Neural progenitor cell (in vitro differentiated cells): ENCODE measurements at regions not wholly inside any gene's neighbourhood (a gene's known extent, or its start where the extent isn't known, plus 50 kb on each side); places are given as distances from the start of the nearest gene placed in this dataset.

Source experiments
- EZH2 ChIP-seq: fragments of 200-600 bp; sonication (generic); IDR thresholded peaks from 2 replicates; pipeline ENCODE4 v1.6.1; 2017; ENCODE audit warnings: antibody characterized with exemption, mild to moderate bottlenecking, moderate library complexity
- TF ChIP-seq, protein P1 (sequence below): fragments of 200-600 bp; sonication (generic); IDR thresholded peaks from 2 replicates; pipeline ENCODE4 v1.5.1; 2017; ENCODE audit warnings: antibody characterized with exemption, mild to moderate bottlenecking

DNA sequence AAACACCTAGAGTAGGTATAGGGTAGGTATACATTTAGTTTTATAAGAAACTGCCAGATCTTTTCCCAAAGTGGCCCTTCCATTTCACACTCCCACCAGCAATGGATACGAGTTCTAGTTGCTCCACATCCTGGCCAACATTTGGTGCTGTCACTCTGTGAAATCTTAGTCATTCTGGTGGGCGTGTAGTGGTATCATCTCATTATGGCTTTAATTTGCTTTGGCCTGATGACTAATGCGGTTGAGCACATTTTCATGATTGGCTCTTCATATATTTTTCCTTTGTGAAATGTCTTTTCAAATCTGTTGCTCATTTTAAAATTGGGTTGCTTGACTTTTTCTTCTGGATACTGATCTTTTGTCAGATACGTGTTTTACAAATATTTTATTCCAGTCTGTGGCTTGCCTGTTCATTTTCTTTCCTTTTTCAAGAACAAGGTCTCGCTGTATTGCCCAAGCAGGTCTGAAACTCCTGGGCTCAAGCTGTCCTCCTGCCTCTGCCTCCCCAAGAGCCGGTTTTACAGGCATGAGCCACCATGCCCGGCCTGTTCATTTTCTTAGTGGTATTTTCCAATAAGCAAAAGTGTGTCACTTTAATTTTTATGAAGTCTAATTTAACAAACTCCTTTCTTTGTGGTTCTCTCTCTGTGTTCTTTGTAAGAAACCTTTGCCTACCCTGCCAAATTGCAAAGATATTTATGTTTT, 192.4 kb downstream of the SEC14L1 start:
- no peak for TF ChIP-seq EZH2
- TF ChIP-seq, protein P1, sequence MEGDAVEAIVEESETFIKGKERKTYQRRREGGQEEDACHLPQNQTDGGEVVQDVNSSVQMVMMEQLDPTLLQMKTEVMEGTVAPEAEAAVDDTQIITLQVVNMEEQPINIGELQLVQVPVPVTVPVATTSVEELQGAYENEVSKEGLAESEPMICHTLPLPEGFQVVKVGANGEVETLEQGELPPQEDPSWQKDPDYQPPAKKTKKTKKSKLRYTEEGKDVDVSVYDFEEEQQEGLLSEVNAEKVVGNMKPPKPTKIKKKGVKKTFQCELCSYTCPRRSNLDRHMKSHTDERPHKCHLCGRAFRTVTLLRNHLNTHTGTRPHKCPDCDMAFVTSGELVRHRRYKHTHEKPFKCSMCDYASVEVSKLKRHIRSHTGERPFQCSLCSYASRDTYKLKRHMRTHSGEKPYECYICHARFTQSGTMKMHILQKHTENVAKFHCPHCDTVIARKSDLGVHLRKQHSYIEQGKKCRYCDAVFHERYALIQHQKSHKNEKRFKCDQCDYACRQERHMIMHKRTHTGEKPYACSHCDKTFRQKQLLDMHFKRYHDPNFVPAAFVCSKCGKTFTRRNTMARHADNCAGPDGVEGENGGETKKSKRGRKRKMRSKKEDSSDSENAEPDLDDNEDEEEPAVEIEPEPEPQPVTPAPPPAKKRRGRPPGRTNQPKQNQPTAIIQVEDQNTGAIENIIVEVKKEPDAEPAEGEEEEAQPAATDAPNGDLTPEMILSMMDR: no peak
